ENCODE measurements at regions not wholly inside any gene's neighbourhood (a gene's known extent, or its start where the extent isn't known, plus 50 kb on each side); places are given as distances from the start of the nearest gene placed in this dataset.

DNA sequence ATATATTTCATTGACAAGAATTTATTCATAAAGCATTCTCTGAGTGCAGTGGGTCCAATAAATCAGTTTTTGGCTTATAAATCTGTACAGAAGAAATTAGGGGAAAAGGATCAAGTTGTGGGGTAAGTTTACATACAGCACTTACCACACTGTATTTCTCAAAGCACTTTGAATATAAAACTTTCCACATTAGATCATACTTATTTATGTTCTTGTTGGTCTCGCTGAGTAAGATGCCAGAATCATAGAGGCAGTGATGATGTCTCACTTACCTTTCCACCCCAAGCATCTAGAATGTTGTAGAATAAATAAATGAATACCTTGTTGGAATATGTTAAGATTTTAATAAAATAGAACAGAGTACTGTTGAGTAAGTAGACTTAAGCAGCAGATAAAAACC lies 279.1 kb downstream of the PCDH20 start:
- TF ChIP-seq POLR2A (IDR thresholded peaks at IDR 0.05; ENCODE audit: low read length) (no peak), GATA1 (IDR thresholded peaks at IDR 0.05; ENCODE audit: low read depth, low read length) (no peak)
